GM12891 (cell line): ENCODE measurements at regions not wholly inside any gene's neighbourhood (a gene's known extent, or its start where the extent isn't known, plus 50 kb on each side); places are given as distances from the start of the nearest gene placed in this dataset.

Experiments
- DNase-seq: peaks from one replicate; pipeline ENCODE4 v3.0.0; 2011; ENCODE audit warnings: low spot score; ENCODE audit not compliant: insufficient read length
- FAIRE-seq: peaks from 2 replicates; lab custom pipeline; 2011; peaks lifted over from hg19 to GRCh38; lab: Jason Lieb, UNC
- PAX5 ChIP-seq: IDR thresholded peaks from 2 replicates; pipeline ENCODE4 v1.6.1; 2011; ENCODE audit warnings: low read length, moderate library complexity, mild to moderate bottlenecking; ENCODE audit not compliant: insufficient read depth, severe bottlenecking
- POLR2A ChIP-seq: IDR thresholded peaks from 2 replicates; pipeline ENCODE4 v1.6.1; 2011; ENCODE audit warnings: low read depth, low read length, control low read depth
- POLR2AphosphoS5 ChIP-seq: IDR thresholded peaks from 2 replicates; pipeline ENCODE4 v1.6.1; 2011; ENCODE audit warnings: low read depth, low read length, control low read depth
- POU2F2 ChIP-seq: IDR thresholded peaks from 2 replicates; pipeline ENCODE4 v1.6.1; 2011; ENCODE audit warnings: low read depth, mild to moderate bottlenecking, control low read depth, low read length, moderate library complexity
- SPI1 ChIP-seq: IDR thresholded peaks from 2 replicates; pipeline ENCODE4 v1.6.1; 2011; ENCODE audit warnings: low read depth, low read length, control low read depth
- TAF1 ChIP-seq: IDR thresholded peaks from 2 replicates; pipeline ENCODE4 v1.6.1; 2011; ENCODE audit warnings: low read depth, low read length, control low read depth

DNA sequence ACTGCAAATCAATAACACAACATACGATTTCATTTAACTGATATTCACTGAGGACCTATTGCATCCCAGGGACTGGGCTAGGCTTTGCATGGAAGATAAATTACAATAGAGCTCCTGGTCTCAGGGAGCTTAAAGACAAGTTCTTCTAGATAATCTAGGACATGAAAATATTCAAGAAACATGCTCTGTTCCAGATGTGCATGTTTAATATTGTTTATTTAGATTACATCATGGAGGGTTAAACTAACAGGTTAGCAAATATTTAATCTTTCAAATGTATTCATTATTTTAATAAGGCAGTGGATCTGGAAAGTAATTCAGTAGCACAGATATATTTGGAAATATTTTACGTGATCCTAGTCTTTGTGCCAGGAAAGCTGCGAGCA lies 2430.3 kb downstream of the PCDH7 start:
- DNase-seq, result no peak

DNA sequence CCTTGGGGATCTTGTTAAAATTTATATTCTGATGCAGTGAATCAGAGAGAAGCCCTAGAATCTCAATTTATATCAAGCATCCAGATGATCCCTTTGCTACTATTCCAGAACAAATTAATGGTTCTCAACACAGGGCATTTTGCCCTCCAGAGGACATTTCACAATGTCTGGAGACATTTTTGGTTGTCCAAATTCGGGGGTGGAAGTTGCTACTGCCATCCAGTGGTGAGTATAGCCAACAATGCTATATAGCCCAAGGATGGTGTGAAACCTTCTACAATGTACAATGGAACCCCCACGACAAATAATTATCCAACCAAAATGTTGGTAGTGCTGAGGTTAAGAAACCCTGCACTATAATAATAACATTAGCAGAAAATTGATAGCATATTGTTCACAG lies 2440.0 kb downstream of the PCDH7 start:
- DNase-seq, result no peak
- TF ChIP-seq POLR2A, result no peak
- TF ChIP-seq POLR2AphosphoS5, result no peak
- peak; percentile 48 for FAIRE-seq

More for the DNA sequence above, 2430.3 kb downstream of the PCDH7 start:
- TF ChIP-seq POU2F2, result no peak
- TF ChIP-seq SPI1, result no peak
- no peak for TF ChIP-seq POLR2AphosphoS5
- no peak for TF ChIP-seq TAF1
- TF ChIP-seq PAX5, result no peak
- no peak for TF ChIP-seq POLR2A
- FAIRE-seq, result no peak

DNA sequence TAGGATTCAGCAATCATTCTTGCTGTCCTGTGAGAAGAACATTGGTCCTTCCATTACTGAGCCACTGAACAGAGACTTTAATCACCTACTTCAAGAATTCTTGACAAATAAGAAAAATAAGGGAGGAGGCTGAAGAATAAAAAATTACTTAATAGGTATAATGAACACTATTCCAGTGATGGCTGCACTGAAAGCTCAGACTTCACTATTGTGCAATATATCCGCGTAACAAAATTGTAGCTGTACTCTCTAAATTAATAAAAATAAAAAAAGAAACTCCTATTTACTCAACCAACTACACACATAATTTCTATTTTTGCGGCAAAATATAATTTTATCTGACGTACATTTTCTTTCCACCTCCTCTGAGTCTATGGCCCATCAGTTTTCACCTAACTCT lies 2441.0 kb downstream of the PCDH7 start:
- TF ChIP-seq POU2F2, result no peak
- TF ChIP-seq PAX5, result no peak
- TF ChIP-seq TAF1, result no peak
- no peak for TF ChIP-seq POLR2AphosphoS5
- TF ChIP-seq POLR2A, result no peak
- TF ChIP-seq SPI1, result no peak
- FAIRE-seq, result no peak

DNA sequence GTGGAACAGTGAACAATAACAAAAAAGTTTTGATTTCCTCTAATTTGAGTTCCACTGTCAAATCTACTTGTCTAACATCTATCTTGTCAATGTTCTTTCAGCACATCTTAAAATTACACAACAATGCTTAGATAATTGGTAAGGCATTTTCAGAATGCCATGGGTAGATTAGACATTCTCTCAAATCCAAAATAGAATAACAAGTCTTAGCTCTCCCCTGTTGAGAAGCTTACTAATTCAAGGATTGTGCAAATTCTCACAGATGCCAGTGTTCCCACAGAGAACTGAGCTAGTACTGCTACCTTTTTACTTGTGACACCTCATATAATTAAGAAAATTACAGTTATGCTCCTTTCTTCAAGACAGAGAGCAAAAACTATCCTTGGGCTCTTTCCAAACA lies 2442.0 kb downstream of the PCDH7 start:
- DNase-seq (no peak), FAIRE-seq (no peak)
- TF ChIP-seq PAX5 (no peak), POLR2A (no peak), POU2F2 (no peak), SPI1 (no peak), POLR2AphosphoS5 (no peak), TAF1 (no peak)

More for the DNA sequence above, 2441.0 kb downstream of the PCDH7 start:
- no peak for DNase-seq

DNA sequence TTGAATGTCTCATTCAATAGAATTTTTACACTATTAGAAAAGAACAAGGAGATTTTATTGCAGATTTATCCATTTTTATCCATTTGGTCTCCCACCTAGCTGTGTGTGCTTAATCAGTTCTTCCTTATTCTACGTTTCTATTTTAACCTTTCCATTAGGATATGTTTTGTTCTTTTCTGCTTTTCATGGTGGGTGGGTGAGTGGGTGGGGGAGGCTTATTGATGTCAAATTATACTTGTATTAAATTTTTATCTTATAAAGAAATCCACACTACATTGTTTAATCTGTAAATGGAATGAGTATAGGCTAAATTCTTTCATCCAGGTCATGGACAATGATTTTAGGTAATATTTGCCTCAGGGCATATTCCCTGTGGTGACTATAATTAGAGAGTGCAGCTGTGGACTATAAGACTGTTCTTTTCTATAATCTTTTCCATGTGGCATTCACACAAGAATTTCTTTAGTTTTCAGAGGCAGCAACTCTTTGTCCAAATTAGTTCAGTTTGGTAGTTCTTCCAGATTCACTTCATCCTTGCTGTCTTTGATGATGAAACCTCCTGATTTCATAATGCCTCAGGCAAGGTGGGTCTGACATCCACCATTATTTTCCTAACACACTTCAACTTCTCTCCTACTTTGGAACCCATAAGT lies 2451.8 kb downstream of the PCDH7 start:
- TF ChIP-seq POLR2AphosphoS5 (no peak), PAX5 (no peak), POU2F2 (no peak), POLR2A (no peak)
- FAIRE-seq (no peak), DNase-seq (no peak)

DNA sequence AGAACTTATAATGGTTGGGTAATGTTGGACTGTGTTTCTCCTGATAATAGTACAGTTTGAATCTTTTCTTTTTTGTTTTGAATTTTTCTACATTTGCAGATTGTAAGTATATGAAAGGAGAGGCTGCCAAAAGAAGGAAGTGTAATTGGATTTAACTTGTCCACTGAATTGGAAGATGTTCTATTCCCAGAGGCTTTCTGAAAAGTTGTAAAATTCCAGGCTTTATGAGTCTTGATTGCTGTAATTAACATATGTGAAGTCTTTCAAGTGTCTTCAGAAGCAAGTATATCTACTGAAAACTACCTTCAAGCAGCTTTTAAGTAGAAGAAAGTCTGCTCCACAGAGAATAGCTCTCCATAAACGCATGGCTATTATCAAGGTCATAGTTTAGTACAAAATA lies 2456.4 kb downstream of the PCDH7 start:
- DNase-seq (no peak), FAIRE-seq (no peak)
- TF ChIP-seq SPI1, result no peak

DNA sequence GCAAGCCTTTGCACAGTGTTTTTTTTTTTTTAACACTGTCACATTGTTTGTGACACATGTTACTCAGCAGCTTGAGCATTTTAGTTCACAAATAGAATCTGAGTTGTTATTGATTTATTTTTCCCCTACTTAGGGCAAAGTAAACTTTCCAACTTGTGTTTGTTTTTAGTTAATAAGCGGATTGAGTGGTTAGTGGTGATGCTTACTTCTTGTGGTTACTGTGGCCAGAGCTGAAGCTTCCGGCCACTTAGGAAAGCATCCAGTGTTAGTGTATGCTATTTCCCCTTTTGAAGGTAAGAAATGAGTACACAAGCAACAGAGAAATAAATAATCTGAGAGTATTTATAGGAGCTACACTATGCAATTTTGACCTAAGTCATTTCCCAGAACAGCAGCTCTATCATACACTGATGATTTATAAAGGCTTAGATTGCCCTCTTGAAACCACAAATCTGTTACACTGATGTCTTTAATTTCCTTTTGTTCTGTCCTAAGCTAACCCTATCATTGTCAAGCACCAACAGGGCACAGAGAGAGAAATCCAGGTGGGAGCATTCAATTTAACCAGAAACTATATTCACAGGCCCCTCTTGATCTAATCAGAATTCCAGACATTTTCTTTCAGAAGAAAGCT lies 2464.6 kb downstream of the PCDH7 start:
- FAIRE-seq (no peak), DNase-seq (no peak)
- TF ChIP-seq SPI1 (peak; percentile 69), POU2F2 (no peak), PAX5 (no peak), POLR2A (no peak), POLR2AphosphoS5 (no peak), TAF1 (no peak)

DNA sequence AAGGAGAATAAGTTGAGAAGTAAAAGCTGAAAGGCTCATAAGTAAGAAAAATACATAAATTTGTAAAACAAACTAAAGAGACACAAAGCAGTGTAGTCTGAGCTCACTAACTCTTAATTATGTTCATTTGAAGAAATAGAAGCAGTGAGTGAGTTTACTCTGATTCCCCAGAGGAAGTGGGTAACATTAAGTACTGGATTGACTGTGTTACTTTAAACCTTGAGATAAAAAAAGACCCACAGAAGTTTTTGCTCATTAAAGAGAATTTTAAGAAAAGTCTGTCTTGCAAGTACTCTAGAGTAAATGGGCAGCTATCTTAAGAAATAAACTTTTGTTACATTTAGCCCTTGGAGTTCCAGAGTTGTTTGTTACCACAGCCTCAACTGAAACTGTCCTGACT lies 2466.9 kb downstream of the PCDH7 start:
- TF ChIP-seq POU2F2 (no peak), SPI1 (peak; percentile 73)
- no peak for FAIRE-seq

DNA sequence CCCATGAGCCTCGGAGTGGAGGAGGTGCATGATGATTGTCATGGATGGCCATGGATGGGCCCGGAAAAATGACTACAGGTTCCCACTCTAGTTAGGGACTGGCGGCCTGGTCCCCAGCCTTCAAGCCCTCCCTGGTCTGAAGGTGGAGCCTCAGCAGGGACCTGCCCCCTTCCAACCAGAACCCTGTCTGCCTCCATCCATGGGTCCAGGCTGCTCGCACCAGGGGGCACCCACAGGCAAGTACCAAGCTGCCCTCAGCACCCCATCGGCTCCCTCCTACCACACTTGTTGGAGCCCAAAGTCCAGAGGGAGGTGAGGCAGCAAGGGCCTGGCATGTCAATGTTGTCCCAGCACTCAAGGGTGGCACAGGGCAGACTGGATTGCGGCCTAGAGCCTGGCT lies 2468.6 kb downstream of the PCDH7 start:
- no peak for TF ChIP-seq POU2F2
- TF ChIP-seq POLR2A, result no peak
- TF ChIP-seq PAX5, result no peak
- no peak for TF ChIP-seq TAF1
- TF ChIP-seq SPI1, result no peak
- no peak for TF ChIP-seq POLR2AphosphoS5
- FAIRE-seq (no peak), DNase-seq (no peak)

More for the DNA sequence above, 2466.9 kb downstream of the PCDH7 start:
- no peak for DNase-seq

DNA sequence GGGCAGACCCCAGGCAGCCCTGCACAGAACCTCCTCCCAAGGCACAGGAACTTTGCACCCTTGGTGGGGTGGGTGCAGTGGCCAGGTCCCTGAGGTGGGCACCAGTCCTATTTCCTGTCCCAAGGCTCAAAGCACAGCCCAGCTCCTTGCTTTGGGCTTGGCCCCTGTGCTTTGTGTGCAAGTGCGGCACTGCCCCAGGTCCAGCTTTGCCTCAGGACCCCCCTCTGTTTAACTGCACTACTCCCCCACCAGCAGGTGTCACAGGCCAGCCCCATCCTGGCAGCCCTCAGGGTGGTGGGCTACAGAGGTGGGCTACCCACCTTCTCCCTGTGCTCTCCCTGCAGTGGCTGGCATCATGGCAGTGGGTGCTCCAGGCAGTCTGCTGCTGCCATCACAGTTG lies 2469.0 kb downstream of the PCDH7 start:
- DNase-seq (no peak), FAIRE-seq (no peak)
- TF ChIP-seq TAF1 (no peak), POLR2AphosphoS5 (no peak), POLR2A (no peak), SPI1 (no peak), PAX5 (no peak), POU2F2 (no peak)
